ENCODE measurements at regions not wholly inside any gene's neighbourhood (a gene's known extent, or its start where the extent isn't known, plus 50 kb on each side); places are given as distances from the start of the nearest gene placed in this dataset.

DNA sequence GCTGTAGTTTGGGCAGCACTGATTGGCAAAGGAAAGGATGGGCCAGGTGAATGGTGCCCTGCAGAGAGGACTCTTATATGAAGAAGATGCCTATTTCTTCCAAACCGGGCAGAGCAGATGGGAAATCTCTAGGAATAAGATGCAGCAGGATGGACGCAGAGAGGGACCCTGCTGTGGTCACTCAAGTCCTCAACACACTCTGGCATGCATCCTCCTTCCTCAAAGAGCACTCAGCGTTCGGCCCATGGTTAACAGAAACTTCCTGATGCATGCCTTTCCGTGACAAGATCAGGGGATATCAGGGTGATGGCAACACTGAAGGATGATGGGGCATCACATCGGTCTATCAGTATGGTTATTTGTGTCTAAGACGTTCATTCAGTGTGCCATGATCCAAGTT, 232.7 kb downstream of the TTC32 start:
- TF ChIP-seq, protein P1, sequence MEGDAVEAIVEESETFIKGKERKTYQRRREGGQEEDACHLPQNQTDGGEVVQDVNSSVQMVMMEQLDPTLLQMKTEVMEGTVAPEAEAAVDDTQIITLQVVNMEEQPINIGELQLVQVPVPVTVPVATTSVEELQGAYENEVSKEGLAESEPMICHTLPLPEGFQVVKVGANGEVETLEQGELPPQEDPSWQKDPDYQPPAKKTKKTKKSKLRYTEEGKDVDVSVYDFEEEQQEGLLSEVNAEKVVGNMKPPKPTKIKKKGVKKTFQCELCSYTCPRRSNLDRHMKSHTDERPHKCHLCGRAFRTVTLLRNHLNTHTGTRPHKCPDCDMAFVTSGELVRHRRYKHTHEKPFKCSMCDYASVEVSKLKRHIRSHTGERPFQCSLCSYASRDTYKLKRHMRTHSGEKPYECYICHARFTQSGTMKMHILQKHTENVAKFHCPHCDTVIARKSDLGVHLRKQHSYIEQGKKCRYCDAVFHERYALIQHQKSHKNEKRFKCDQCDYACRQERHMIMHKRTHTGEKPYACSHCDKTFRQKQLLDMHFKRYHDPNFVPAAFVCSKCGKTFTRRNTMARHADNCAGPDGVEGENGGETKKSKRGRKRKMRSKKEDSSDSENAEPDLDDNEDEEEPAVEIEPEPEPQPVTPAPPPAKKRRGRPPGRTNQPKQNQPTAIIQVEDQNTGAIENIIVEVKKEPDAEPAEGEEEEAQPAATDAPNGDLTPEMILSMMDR (IDR thresholded peaks at IDR 0.05): no peak
- ATAC-seq (ENCODE audit: low FRiP score) (no peak), DNase-seq (ENCODE audit: low spot score) (no peak)

DNA sequence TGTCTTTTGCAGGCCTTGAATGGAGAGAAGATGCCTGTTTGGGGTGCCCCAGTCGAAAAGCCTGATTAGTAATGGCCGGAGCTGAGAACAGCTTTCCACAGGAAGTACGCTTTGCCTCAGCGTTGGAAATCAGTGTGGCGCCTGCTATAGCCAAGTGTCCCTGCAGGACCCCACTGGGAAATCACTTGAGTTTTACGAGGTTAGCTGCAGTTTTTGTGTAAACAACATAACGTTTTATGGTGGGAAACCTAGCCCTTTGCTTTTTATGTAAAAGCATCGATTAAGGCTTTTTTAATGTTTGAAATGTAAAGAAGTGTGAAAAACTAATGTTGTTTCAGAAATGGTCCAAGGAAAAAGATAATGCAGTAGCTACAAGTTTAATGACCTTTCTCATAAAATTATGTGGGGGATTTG, 234.2 kb downstream of the TTC32 start:
- ATAC-seq (ENCODE audit: low FRiP score): no peak
- TF ChIP-seq, protein P1 (IDR thresholded peaks at IDR 0.05): no peak

DNA sequence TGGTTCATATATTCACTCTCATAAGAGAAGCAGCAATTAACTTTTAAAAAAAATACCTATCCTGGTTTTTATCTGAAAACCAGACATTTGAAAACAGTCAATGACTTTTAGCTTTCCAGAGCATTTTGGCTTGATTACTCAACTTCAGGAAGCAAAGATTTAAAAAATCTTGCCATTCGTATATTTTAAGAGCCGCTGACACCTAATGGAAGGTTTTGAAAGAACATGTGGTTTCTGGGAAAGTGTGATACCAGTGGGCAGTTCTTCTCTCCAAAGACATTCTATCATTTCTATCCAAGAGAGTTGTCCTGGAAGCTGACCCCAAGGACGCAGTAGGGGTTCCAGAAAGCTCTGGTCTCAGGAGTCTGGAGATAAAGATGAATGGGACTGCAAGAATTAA, 234.7 kb downstream of the TTC32 start:
- DNase-seq (ENCODE audit: low spot score) (no peak), ATAC-seq (ENCODE audit: low FRiP score) (peak; percentile 61)
- TF ChIP-seq, protein P1 (IDR thresholded peaks at IDR 0.05): no peak

More for the DNA sequence above, 234.2 kb downstream of the TTC32 start:
- no peak for DNase-seq (ENCODE audit: low spot score)

DNA sequence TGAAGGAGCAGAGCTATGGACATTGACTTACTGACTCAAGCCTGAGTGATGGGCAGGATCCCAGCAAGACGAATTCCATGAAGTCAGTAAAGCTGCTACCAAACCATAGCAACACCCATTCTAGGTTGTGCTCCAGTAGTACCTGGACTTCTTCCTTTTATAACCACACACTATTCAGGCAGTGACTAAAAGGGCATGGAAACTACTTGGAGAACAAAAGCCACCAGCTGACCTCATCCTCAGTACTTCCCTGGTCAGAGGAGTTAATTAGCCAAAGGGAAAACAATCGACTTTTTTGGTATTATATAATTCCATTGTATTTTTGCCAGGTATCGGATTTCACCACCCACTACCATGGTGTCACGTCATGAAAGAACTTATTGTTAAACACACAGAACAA, 237.1 kb downstream of the TTC32 start:
- ATAC-seq (ENCODE audit: low FRiP score): no peak
- DNase-seq (ENCODE audit: low spot score): no peak

DNA sequence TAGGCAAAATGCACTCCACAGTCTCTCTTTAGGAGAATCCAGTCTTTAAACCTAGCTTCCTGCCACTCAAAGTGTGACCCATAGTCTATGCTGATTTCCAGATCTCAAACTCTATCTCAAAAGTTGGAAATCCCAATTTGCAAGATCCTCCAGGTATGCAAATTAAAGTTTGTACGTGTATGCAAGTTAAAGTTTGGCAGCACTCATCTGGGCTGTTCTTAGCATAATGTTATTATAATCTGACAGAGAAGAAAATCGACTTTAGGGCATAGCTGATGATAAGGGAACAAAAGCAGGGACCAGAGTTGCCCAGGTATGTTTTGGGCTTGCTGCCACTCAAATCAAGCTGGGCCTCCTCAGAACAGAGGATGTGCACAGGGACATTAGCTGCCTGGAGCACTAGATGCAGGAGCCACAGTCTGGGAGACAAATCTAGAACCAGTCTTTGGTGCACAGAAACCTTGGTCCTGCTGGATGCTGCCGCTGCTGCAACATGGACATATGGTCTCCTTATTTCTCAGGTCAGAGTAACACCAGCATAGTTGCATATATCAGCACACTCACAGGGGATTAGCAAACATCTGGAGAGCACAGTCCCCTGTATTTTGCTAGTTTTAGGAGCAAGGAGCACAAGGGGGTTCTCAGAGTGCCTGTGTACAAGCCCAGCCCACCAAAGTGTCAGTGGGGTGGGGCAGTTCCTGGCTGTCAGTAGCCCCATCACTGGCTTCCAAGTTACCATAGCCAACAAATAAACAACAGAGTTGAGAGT, 242.6 kb downstream of the TTC32 start:
- ATAC-seq (ENCODE audit: low FRiP score) (no peak), DNase-seq (ENCODE audit: low spot score) (no peak)
- TF ChIP-seq, protein P1 (IDR thresholded peaks at IDR 0.05): no peak

More for the DNA sequence above, 237.1 kb downstream of the TTC32 start:
- TF ChIP-seq, protein P1 (IDR thresholded peaks at IDR 0.05): no peak

DNA sequence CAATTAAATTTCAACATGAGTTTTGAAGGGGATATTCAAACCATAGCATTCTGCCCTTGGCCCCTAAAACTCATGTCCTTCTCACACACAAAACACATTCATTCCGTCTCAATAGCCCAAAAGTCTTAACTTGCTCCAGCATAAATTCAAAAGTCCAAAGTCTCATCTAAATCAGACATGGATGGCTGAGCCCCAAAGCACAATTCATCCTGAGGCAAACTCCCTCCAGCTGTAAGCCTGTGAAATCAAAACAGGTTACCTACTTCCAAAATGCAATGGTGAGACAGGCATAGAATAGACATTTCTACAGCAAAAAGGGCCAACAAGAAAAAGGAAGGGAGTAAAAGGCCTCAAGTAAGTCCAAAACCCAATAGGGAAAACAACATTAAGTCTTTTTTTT, 245.8 kb downstream of the TTC32 start:
- DNase-seq (ENCODE audit: low spot score) (no peak), ATAC-seq (ENCODE audit: low FRiP score) (no peak)
- TF ChIP-seq, protein P1 (IDR thresholded peaks at IDR 0.05): no peak

Measured in omental fat pad (tissue), 3 donors.